B cell (primary cell): ENCODE measurements at regions not wholly inside any gene's neighbourhood (a gene's known extent, or its start where the extent isn't known, plus 50 kb on each side); places are given as distances from the start of the nearest gene placed in this dataset.
"Not testable (repeated sequence)": the region's sequence is repeated elsewhere in the genome, so short reads cannot be mapped to it uniquely, and the experiment has no call there.

ENCODE experiments used
- EZH2 ChIP-seq: IDR thresholded peaks from 2 replicates; pipeline ENCODE4 v1.6.1; 2012; ENCODE audit warnings: borderline replicate concordance, low read depth, mild to moderate bottlenecking, moderate library complexity, low read length; ENCODE audit not compliant: insufficient read depth, poor library complexity, severe bottlenecking
- TF ChIP-seq, protein P1 (sequence below): fragments of 200-600 bp; IDR thresholded peaks from one replicate; pipeline ENCODE4 v1.8.0; 2022; ENCODE audit warnings: antibody characterized with exemption, mild to moderate bottlenecking

- TF ChIP-seq, protein P1, sequence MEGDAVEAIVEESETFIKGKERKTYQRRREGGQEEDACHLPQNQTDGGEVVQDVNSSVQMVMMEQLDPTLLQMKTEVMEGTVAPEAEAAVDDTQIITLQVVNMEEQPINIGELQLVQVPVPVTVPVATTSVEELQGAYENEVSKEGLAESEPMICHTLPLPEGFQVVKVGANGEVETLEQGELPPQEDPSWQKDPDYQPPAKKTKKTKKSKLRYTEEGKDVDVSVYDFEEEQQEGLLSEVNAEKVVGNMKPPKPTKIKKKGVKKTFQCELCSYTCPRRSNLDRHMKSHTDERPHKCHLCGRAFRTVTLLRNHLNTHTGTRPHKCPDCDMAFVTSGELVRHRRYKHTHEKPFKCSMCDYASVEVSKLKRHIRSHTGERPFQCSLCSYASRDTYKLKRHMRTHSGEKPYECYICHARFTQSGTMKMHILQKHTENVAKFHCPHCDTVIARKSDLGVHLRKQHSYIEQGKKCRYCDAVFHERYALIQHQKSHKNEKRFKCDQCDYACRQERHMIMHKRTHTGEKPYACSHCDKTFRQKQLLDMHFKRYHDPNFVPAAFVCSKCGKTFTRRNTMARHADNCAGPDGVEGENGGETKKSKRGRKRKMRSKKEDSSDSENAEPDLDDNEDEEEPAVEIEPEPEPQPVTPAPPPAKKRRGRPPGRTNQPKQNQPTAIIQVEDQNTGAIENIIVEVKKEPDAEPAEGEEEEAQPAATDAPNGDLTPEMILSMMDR: not testable (repeated sequence)
- not testable (repeated sequence) for TF ChIP-seq EZH2
Observed at GRCh38 chr17:64724246-64724645, 62.1 kb upstream of the SMURF2 start.
